ENCODE measurements at regions not wholly inside any gene's neighbourhood (a gene's known extent, or its start where the extent isn't known, plus 50 kb on each side); places are given as distances from the start of the nearest gene placed in this dataset.

GRCh38 chr1:90210633-90211491 lies 216.0 kb downstream of the ZNF326 start (continued):
- no peak for TF ChIP-seq GFI1 (CRISPR knock-in tag; IDR thresholded peaks at IDR 0.05; ENCODE audit: borderline replicate concordance)
- TF ChIP-seq ARNT2 (CRISPR knock-in tag; IDR thresholded peaks at IDR 0.05; ENCODE audit: low read depth), result no peak
- no peak for TF ChIP-seq MNT (IDR thresholded peaks at IDR 0.05)

GRCh38 chr1:90208949-90209348 lies 214.0 kb downstream of the ZNF326 start:
- H3K36me3 ChIP-seq (replicated peaks in 1 of 2; ENCODE audit: control insufficient read depth in 1 of 2, insufficient read depth in 2 of 2, low read length in 2 of 2), result no peaks in the 10 kb centered on the region
- H3K4me3 ChIP-seq (replicated peaks in 1 of 3; ENCODE audit: insufficient read depth in 1 of 3, low read depth in 2 of 3, low read length in 3 of 3), result no peak overlapping the region
- 12% methylated on average over 5 of the region's 5 CpGs for WGBS (ENCODE audit: low lambda C conversion rate)
- DNase-seq (ENCODE audit: low spot score) (no peak), ATAC-seq (no peak), FAIRE-seq (no peak)
- no peaks in the 10 kb centered on the region for H3K27me3 ChIP-seq (ENCODE audit: control insufficient read depth in 1 of 2, insufficient read depth in 2 of 2, low read length in 2 of 2)
- no peaks in the 10 kb centered on the region for H3K9me3 ChIP-seq (ENCODE audit: low read length)
- H3K4me2 ChIP-seq (ENCODE audit: low read depth, low read length), result no peak overlapping the region
- H3K27ac ChIP-seq (ENCODE audit: extremely low read length, insufficient read depth, low read length), result no peak overlapping the region
- no TSS peak for BruUV-seq (replicated peaks)
- intact Hi-C loops (cut with micrococcal nuclease; ENCODE audit: unreplicated experiment) (loop anchor here (10.0 kb wide), 1 partner anchor 94 kb away; no protein-coding TSS in a partner anchor), in situ Hi-C loops (cut with HindIII; ENCODE audit: extremely low pct_ligation_motif_present, low pct_unique_long_range_greater_than_20kb) (no loop called here)
- no peaks in the 10 kb centered on the region for H4K20me1 ChIP-seq (ENCODE audit: insufficient read depth, low read length)
- H3K79me2 ChIP-seq (ENCODE audit: insufficient read depth, low read length), result no peaks in the 10 kb centered on the region
- no peak overlapping the region for H3K9ac ChIP-seq (ENCODE audit: insufficient read depth, low read depth, low read length)
- no peaks in the 10 kb centered on the region for H3K4me1 ChIP-seq (ENCODE audit: insufficient read depth, low read length)
- H2AFZ ChIP-seq (ENCODE audit: low read length), result no peak overlapping the region
- ChIA-PET POLR2A (no interaction called here), CTCF (ENCODE audit: low intra/inter-chr PET ratio, low total read pairs) (no interaction called here)
- no peak for TF ChIP-seq ZNF674 (CRISPR knock-in tag; IDR thresholded peaks at IDR 0.05; ENCODE audit: low read depth)
- TF ChIP-seq SCMH1 (CRISPR knock-in tag; IDR thresholded peaks at IDR 0.05; ENCODE audit: borderline replicate concordance), result no peak
- no peak for TF ChIP-seq NPAS2 (CRISPR knock-in tag; IDR thresholded peaks at IDR 0.05; ENCODE audit: borderline replicate concordance)
- no peak for TF ChIP-seq HOXA5 (CRISPR knock-in tag; IDR thresholded peaks at IDR 0.05)
- TF ChIP-seq BCL3 (CRISPR knock-in tag; IDR thresholded peaks at IDR 0.05), result no peak
- TF ChIP-seq TGIF2 (CRISPR knock-in tag; IDR thresholded peaks at IDR 0.05), result no peak
- TF ChIP-seq POLR2A (IDR thresholded peaks at IDR 0.05; ENCODE audit: insufficient read depth in 1 of 2, low read depth in 2 of 2, low read length in 2 of 2), result no peak
- TF ChIP-seq ZNF512 (CRISPR knock-in tag; IDR thresholded peaks at IDR 0.05), result no peak
- TF ChIP-seq CEBPB (IDR thresholded peaks at IDR 0.05; ENCODE audit: borderline replicate concordance, low read depth, low read length), result no peak
- no peak for TF ChIP-seq ZBTB20 (CRISPR knock-in tag; IDR thresholded peaks at IDR 0.05; ENCODE audit: borderline replicate concordance, low read depth)
- no peak for TF ChIP-seq MNT (IDR thresholded peaks at IDR 0.05)
- no peak for TF ChIP-seq ZMYM3 (CRISPR knock-in tag; IDR thresholded peaks at IDR 0.05)
- no peak for TF ChIP-seq ZNF639 (CRISPR knock-in tag; conservative IDR thresholded peaks at IDR 0.05)

Data from HepG2 (cell line).